GM18511 (cell line): ENCODE measurements at regions not wholly inside any gene's neighbourhood (a gene's known extent, or its start where the extent isn't known, plus 50 kb on each side); places are given as distances from the start of the nearest gene placed in this dataset.

Experiments used
- ATAC-seq: cut with Tn5 transposase; IDR thresholded peaks from one replicate; pipeline ENCODE4 v1.9.1; 2021; ENCODE audit warnings: mild to moderate bottlenecking, moderate library complexity; ENCODE audit not compliant: unreplicated experiment

DNA sequence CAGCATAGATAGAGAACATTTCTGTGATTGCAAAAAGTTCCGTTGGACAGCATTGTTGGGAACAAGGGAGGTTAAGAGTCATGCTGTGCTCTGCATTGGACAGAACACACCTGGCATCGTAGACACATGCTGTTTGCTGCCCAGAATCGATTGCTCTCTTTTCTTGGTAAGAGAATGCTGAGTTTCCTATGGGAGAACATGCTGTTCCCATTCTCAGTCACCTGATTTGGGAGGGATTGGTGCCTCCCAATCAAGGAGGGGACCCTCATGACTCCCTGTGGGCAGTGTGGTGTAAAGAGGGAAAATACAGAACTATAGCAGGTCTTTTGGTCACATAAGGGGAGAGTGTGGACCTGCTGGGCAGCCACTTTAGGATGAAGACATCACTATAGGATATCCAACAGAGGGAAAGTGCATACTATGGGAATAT is 555.4 kb upstream of the CLINT1 start:
- no peak for ATAC-seq

DNA sequence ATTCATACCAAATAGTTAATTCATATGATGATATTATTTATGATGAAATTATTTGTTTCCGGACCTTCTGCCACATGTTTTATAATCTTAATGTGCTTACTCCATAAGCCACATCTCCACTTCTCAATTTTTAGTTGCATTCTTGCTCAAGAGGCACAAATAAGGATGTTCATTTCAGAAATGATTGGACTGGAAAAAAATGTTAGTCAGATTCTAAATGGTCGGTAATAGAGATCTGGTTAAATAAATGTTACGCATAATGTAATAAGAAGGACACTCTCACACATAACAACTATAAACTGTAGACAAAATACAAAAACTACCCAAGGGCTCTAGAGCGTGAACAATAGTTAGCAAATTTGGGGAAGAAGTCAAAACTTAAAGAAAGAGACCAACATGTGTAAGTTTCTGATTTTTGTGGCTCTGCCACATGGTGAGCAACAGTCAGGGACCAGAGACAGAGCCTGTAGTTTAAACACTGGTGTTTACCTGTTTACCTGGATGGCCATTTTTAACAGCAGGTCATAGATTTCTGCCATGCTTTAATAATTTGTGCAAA is 554.3 kb upstream of the CLINT1 start:
- no peak for ATAC-seq

DNA sequence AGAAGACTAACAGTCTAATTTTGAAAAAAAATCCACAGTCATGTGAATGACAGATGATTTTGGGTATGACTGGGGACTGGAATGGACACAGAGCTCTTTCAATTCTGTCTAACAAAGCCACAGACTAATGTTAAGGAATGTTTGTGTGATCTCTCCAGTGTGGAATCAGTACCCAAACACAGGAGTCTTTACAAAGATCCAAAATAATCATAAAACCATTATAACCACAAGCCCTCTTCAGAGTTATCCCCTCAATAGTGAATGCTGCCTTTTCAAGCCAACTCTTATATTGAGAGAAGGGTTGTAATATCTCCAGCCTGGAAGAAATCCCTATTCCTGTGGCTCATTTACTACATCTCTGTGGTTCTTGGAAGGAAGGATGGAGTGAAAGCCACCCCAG is 552.0 kb upstream of the CLINT1 start:
- ATAC-seq, result no peak

DNA sequence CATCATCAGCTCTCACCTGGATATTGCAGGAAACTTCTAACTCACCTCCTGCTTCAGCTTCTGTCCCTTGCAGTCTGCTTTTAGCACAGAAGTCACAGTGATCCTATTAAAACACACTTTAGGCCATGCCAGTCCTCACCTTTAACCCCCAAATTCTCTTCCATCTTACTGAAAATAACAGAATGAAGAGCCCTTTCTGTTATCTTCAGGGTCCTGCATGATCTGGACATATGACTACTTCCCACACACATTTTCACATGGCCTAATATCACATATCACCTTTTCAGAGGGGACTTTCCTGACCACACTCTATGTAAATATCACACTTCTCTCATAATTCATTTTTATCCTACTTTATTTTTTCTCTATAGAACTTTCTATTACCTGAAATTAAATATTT is 550.6 kb upstream of the CLINT1 start:
- peak; percentile 81 for ATAC-seq

DNA sequence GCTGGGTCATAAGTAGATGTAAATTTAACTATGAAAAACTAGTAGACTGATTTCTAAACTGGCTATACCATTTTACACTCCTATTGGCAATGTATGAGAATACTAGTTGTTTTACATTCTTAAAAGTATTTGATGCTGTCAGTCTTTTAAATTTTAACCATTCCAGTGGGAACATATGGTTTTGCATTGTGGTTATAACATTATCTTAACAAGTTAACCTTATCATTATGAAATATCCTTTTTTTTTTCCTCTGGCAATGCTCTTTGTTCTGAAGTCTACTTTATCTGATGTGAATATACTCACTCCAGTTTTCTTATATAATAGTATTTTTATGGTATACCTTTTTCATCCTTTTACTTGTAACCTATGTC is 548.9 kb upstream of the CLINT1 start:
- no peak for ATAC-seq

DNA sequence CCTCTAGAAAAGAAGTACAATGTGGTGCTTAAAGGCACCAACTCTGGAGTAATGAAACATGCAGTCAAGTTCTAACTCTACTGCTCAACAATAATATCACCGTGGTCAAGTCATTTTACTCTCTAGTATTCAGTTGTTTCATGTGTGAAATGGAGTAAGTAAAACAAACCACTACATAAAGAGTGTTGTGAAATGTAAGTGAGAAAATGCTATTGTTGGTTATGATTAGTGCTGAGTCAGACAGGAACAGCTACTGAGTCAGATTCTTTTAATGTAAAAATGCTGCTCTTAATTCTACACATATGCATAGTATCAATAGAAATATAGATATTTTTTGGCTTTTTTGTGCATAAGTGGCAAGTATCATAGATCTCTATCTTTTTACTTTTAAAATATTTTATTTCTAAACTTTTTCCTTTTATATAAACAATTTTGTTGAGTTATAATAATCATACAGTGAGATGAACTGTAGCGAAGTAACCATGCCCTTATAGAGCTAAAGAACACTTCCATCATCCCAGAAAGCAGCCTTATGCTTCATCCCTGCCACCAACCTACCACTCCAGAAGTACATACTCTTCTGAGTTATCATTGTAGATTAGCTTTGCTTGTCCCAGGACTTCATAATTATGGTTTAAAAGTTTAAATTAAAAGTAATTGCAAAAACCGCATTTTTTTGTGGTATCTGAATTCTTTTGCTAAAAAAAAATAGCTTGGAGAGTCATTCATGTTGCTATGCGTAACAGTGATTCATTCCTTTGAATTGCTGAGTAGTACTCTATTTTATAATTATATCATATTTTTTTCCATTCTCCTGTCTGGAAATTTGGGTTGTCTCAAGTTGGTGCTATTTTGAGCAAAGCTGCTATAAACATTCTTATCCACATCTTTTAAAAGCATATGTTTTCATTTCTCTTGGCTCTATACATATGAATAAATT is 548.2 kb upstream of the CLINT1 start:
- no peak for ATAC-seq

DNA sequence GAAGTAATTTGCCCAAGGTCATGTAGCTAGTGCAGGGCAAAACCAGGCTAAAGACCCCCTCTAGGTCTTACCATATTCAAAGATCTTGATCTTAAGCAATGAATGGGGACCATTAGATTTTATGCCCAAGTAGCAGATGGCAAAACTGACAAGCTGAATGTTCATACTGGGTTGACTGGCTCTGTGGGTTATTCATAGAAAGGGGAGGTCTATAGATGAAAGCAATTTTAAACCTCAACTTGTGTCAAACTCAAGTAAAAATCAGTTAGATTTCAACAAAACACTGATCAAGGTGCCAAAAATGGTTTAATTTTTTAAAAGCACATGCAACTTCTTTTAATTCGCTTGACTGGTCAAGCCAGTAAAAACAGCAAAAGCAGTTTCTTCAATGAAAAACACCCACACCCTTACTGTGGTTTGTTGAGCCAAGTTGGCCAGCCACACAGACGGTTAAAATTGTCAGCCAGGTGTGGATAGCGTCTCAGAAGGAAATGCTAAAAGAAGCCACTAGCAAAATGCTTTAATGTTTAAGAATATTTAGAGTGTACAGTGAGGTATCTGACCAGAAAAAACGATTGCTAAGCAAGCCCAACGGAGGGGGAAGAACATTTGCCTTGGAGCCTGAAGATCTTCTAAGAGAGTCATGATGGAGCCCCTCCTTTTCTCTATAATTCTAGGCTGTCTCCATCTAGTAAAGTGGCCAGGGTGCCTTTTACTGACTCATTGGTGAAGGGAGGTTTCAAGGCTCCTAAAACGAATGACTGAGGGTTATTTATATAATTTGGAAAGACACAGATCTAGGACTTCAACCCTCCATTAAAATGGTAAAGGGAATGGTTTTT is 539.6 kb upstream of the CLINT1 start:
- ATAC-seq, result peak; percentile 93

DNA sequence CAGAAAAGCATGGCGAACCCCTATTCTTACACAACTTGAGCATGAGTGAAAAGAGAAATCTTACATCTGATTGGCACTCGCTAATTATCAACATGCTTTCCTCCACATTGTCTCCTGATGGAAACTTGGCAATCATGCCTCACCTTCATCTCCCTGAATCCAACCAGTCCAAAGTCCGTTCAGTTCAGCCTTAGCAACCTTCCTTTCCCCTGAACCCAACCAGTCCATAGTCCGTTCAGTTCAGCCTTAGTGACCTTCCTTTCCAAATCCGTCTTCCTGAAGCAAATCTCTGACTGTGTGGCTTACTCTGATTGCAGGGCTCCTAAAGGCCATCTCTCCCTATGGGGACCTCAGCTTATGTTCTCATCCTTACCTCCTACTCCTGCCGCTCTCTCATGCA is 538.3 kb upstream of the CLINT1 start:
- no peak for ATAC-seq

DNA sequence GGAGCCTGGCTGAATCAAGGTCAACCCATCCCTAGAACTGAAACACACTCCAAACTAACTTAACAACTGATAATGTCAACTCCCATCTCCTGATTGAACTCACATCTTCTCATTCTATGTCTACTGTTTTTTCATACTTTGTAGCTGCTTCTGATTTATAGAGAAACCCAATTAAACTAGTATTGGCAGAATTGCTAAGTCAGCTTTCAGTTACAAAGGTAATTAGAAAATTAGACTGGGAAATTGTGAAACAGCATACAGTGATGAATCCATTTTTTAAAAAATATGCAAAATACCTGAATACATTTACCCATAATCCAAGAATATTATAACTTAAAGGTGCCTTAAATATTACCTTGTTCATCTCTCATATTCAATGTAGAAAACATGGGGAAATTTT is 535.2 kb upstream of the CLINT1 start:
- no peak for ATAC-seq

DNA sequence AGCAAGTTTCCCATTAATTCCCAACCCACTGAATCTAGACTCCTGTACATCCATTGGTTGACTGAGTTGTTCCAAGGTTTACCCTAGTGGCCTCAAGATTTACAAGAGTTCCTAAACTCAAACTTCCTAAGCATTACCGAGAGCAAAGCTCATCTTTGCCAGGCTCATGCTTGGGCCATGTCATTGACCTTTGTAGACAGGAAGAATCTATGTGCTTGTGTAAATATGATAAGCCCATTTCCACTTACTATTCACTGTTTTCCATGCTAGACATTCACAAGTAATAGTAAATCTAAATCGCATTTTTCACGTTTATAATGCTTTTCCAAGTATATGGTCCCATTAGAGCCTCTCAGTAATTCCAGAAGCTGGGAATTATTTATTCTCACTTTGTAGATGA is 534.5 kb upstream of the CLINT1 start:
- no peak for ATAC-seq

DNA sequence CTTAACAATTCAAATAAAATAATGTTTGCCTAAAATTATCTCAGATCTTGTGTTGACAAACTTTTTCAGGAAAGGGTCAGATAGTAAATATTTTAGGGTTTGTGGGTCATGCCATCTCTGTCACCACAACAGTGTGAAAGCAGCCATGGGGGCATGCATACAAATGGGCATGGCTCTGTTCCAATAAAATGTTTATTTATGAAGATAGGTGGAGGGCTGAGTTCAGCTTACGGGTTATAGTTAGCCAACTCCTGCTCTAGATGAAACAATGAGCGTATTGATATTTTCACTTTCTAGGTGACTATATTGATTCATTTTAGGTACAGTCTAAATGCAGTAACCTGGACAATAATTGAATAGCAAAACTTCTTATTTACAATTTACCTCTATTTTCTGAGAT is 533.8 kb upstream of the CLINT1 start:
- no peak for ATAC-seq

DNA sequence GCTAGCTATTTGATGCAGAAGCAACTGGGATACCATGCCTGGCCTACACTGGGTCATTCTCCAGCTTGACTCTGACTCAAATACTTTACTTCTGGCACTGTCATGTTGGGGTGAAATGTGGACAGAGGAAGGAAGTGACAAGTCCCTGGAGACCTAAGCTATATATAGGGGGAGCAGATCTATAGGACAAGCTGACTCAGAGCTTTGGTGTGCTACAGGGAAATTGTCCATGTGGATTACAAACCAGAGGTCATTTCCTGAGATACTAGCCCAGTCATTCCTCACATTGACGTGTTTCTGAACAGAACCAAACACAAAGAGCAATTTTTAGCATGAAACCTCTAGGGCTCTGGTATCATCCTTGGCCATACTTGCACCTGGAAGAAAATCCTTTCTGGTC is 531.6 kb upstream of the CLINT1 start:
- ATAC-seq, result peak; percentile 88

DNA sequence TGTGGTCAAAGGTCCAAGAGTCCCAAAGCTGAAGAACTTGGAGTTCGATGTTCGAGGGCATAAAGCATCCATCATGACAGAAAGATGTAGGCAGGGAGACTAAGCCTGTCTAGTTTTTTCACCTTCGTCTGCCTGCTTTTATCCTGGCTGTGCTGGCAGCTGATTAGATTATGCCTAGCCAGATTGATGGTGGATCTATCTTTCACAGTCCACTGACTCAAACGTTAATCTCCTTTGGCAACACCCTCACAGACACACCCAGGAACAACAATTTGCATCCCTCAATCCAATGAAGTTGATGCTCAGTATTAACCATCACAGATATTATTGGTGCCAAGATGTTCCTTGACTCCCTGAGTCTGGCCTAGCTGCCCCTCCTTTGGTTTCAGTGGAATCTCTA is 530.8 kb upstream of the CLINT1 start:
- ATAC-seq, result no peak

DNA sequence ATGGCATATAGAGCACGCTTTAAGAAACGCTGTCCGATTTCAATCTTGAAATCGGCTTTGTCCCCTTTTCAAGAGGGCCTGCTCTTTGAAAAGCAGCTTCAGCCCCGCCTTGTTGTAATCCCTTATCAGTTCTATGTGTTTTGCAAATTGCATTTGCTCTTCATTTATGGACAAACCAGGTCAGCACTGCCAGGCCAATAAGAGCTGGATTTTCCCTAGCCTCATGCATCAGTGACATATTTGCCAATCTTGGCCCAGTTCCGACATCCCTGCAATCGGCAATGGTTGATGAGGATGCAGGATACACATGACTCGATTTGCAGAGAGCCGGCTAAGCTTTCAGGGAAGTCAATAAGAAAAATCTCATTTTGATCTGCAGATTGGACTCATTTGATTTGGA is 529.1 kb upstream of the CLINT1 start:
- no peak for ATAC-seq

DNA sequence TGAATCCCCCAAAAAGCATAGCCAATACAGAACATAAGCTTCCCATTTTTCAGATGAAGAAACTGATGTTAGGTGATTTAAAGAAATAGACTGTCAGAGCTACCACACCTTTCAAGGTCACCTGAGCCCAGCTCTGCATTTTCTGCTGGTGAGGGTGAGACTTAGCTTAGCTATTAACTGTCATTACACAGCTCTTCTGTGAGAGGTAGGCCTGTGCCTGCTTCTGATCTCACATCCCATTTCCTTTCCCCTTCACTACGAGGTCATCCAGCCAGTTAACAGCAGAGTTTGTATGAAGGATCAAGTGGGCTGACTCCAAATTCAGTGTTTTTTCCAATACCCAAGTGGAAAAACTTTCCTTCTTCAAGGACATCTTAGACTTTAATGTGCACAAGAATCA is 528.6 kb upstream of the CLINT1 start:
- no peak for ATAC-seq

DNA sequence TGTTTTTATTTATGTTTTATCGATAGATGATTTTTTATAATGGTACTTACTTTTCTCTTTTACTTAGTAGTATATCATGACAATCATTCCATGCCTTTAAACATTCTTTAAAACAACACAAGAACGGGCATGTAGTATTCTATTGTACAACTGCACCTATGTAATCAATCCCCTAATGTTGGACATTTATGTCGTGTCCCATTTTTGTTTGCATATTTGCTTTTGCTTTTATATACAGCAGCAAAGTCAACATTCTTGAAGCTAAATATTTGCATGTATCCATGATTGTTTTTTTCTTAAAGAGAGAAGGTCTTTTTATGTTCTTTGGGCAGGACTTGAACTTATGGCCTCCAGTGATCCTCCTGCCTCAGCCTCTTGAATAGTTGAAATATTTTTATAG is 527.0 kb upstream of the CLINT1 start:
- ATAC-seq, result no peak

DNA sequence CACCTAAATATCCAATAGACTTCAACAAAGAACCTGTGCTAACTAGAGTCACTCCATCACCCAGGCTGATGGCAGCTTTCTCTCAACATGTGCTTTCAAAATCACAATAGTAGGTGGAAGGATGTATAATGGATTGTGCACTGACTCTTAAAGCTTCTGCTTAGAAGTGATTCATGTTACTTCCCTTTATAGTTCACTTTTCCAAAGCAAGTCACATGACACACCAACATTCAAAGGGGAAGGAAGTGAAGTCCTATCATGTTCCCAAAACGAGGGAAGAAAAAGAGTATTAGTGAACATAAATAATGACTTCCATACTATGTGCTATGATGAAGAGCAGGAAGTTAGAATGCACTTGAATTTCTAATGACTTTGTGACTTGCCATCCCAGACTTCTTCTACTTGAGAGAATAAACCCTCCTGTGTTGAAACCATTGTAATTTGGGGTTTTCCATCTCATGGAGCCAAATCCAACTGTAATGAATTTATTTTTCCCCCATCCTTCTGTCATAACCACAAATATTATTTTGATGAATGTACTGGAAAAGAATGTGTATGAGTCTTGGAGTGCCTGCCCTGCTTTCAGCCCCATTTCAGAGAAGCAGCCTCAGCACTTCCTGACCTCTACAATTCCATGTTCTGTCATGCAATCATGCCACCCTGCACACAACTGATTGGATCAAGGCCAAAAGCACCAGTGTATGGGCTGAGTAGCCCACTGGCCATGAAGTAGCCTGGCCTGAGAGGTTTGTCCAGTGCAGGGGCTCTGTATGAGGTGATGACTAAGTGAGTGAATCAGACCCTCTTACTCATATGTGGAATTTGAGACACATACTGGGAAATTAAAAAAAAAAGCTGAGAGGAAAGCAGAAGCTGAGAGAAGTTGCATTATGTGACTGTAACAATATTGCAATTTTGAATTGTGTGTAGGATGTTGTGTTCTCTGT is 525.9 kb upstream of the CLINT1 start:
- no peak for ATAC-seq

DNA sequence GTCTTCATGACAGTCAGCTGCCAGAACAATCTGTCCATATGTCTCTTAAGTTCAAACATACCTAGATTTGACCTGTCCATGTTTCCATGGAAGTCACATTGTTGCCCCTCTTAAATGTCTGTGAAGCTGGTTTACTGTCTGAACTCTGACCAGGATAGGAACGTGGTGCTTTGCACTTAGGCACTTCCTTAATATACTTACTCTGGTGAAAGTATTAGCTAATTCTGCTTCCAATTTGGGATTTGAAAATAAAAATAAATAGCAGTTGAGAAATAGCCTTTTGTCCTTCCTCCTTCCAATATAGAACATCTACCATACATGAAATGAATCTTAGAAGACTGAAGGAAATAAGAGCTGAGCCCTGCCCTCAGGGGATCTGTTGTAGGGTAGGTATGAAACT is 524.5 kb upstream of the CLINT1 start:
- no peak for ATAC-seq

DNA sequence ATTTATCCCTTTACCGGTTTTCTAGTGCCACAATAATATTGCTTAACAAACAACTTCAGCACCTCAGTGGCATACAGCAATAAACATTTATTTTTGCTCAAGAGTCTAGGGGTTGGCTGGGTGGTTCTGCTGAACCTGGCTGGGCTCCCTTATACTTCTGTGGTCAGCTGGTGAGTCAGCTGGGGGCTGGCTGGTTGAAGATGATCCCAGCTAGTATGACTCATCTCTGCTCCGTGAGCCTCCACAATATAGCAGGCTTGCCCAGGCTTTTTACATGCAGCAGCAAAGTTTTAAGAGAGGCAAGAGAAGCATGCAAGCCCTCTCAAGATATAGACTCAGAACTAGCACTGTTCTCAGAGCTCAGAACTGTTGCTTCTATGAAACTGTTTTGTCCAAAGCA is 523.5 kb upstream of the CLINT1 start:
- peak; percentile 99 for ATAC-seq

DNA sequence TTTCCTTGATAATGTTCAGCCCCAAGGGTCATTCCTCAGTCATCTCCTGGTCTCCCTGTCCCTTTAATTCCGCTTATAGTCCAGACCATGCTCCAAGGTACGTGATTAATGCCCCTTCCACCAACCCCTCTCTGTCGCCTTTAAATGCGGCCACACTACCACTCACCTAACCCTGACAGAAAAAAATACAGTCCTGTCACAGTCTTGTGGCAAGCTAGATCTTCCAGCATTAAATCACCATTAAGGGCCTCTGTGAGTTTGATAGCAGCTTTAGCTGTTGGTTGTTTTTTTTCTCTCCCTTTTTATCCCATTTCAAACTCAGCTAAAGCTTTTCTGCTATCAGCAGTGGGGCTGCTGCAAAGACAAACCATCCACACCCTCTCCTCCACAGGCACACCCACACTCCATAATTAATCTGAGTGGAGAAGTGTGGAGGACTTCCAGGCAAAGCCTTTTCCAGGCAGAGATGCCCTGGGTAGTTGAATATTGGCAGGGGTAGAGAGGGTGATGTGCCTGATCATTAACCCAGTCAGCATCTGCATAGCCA is 522.7 kb upstream of the CLINT1 start:
- no peak for ATAC-seq
